Adrenal gland (tissue), 9 donors: ENCODE measurements at regions not wholly inside any gene's neighbourhood (a gene's known extent, or its start where the extent isn't known, plus 50 kb on each side); places are given as distances from the start of the nearest gene placed in this dataset.

ENCODE experiments used
- DNase-seq, 7 donors: peaks; one replicate each; pipeline ENCODE4 v3.0.0-alpha.2; 2019 to 2020
- H3K27ac ChIP-seq, 5 donors: fragments of 200-600 bp; sonication (generic) in 4 of 5; 1 replicate in 3 of 5; 2 replicates in 2 of 5; pipeline versions ENCODE4 v1.5.1 to v1.8.0; 2016 to 2020; ENCODE audit warnings: mild to moderate bottlenecking in 1 of 5
- H3K27me3 ChIP-seq: fragments of 200-600 bp; 2 replicates; pipeline ENCODE4 v1.8.0; 2021
- H3K36me3 ChIP-seq, 2 donors: fragments of 200-600 bp; replicated peaks in 1 of 2; 1 replicate in 1 of 2; 2 replicates in 1 of 2; pipeline versions ENCODE4 v1.5.1 to v1.8.0; 2018 to 2022
- H3K4me1 ChIP-seq, 2 donors: fragments of 200-600 bp; replicated peaks in 1 of 2; 1 replicate in 1 of 2; 2 replicates in 1 of 2; pipeline versions ENCODE4 v1.5.1 to v1.8.0; 2018 to 2021
- H3K4me3 ChIP-seq, 4 donors: fragments of 200-600 bp; sonication (generic) in 3 of 4; one replicate each; pipeline ENCODE4 v1.5.1; 2016 to 2018
- H3K9me3 ChIP-seq, 3 donors: fragments of 200-600 bp; sonication (generic) in 1 of 3; replicated peaks in 1 of 3; 1 replicate in 2 of 3; 2 replicates in 1 of 3; pipeline versions ENCODE4 v1.5.1 to v1.8.0; 2016 to 2021
- CTCF ChIP-seq, 6 experiments: fragments of 450-650 bp in 4 of 6; fragments of 200-600 bp in 2 of 6; sonication (generic) in 1 of 6; IDR thresholded peaks; 1 replicate in 5 of 6; 2 replicates in 1 of 6; pipeline versions ENCODE4 v1.5.1 to v1.8.0; 2016 to 2021; ENCODE audit warnings: antibody characterized with exemption in 6 of 6, mild to moderate bottlenecking in 2 of 6, moderate library complexity in 1 of 6
- POLR2A ChIP-seq, 2 donors: fragments of 450-650 bp; IDR thresholded peaks; one replicate each; pipeline ENCODE4 v1.6.1; 2017; ENCODE audit warnings: antibody characterized with exemption in 2 of 2, mild to moderate bottlenecking in 2 of 2, moderate library complexity in 1 of 2
- WGBS, 4 donors: extraction: QIAGEN DNeasy Blood & Tissue Kit in 2 of 4; methylation state at CpG; one replicate each; pipeline versions ENCODE4 v1.1.5 to v1.1.7; 2013 to 2017; 5-methylcytosine and 5-hydroxymethylcytosine counted together
- intact Hi-C, 2 donors: fragments of 100-400 bp; cut with DNase I; formaldehyde crosslinking; loops; one replicate each; pipeline versions ENCODE4 v1.14.1 to v1.15.0; 2022 to 2023
- donor health status: healthy with polysubstance abuse.
- donor health status: Bipolar disorder and iron deficiency.
- donor health status: DM: yes; HTN: yes; CAD: no.
- donor health status: DM: no; HTN: no; CAD: no.
- donor health status: DM: no; HTN: no; CAD: no.

GRCh38 chr6:25086500-25087091 lies 150.8 kb upstream of the RIPOR2 start:
- no peak for DNase-seq
- Histone ChIP-seq H3K4me1 (no peaks in the 10 kb centered on the region), H3K4me3 (no peak overlapping the region), H3K27ac (peak overlapping the region in 1 of 5 donors; percentile 65), H3K9me3 (no peaks in the 10 kb centered on the region), H3K27me3 (no peaks in the 10 kb centered on the region), H3K36me3 (peaks cover 0 to 14% of the 10 kb centered on the region in 2 donors)
- TF ChIP-seq CTCF (IDR thresholded peaks at IDR 0.05) (no peak), POLR2A (IDR thresholded peaks at IDR 0.05) (no peak)
- 80 to 87% (median 81%) methylated on average over 4 to 9 of the region's 9 CpGs for WGBS, 4 donors
- intact Hi-C loops, result no loop called here

GRCh38 chr6:25088513-25088912 lies 152.8 kb upstream of the RIPOR2 start:
- intact Hi-C loops, result no loop called here
- Histone ChIP-seq H3K36me3 (peaks cover 0 to 21% of the 10 kb centered on the region in 2 donors), H3K9me3 (no peaks in the 10 kb centered on the region), H3K4me3 (no peak overlapping the region), H3K27me3 (no peaks in the 10 kb centered on the region), H3K27ac (peak overlapping the region in 1 of 5 donors; percentile 38), H3K4me1 (no peaks in the 10 kb centered on the region)
- TF ChIP-seq CTCF (IDR thresholded peaks at IDR 0.05) (no peak), POLR2A (IDR thresholded peaks at IDR 0.05) (no peak)
- 68 to 77% (median 74%) methylated on average over 5 of the region's 5 CpGs for WGBS, 4 donors
- no peak for DNase-seq

DNA sequence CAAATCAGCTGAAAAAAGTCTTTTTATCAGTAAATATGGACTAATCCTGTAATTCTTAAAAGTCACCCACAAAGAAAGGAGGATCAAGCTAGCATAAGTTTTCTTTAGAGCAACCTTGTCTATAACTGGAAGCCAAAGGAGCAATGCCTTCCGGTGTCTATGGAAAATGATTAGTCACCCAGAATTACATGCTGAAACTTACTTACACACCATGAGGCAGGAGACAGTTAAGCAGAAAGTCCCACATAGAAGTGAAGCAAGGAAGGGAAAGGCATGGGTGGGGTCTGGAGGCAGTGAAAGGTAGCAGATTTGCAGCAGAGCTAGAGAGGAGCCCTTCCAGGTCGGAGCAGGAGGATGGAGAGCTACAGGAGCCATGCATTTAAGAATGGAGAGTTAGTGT lies 153.7 kb upstream of the RIPOR2 start:
- H3K4me1 ChIP-seq, result no peaks in the 10 kb centered on the region
- WGBS, 4 donors, result 56 to 85% (median 61%) methylated on average over 2 of the region's 2 CpGs
- H3K4me3 ChIP-seq, result no peak overlapping the region
- H3K36me3 ChIP-seq, result peaks cover 0 to 14% of the 10 kb centered on the region in 2 donors
- H3K27me3 ChIP-seq, result no peaks in the 10 kb centered on the region
- no peak for DNase-seq
- intact Hi-C loops, result no loop called here
- no peak overlapping the region for H3K27ac ChIP-seq
- TF ChIP-seq POLR2A (IDR thresholded peaks at IDR 0.05) (no peak), CTCF (IDR thresholded peaks at IDR 0.05) (no peak)
- no peaks in the 10 kb centered on the region for H3K9me3 ChIP-seq

- TF ChIP-seq CTCF (IDR thresholded peaks at IDR 0.05), result no peak
- TF ChIP-seq POLR2A (IDR thresholded peaks at IDR 0.05), result no peak
- H3K4me3 ChIP-seq, result no peak overlapping the region
- H3K27me3 ChIP-seq, result no peaks in the 10 kb centered on the region
- WGBS, 4 donors, result 66 to 90% (median 76%) methylated on average over 4 of the region's 4 CpGs
- no peak overlapping the region for H3K27ac ChIP-seq
- intact Hi-C loops, result no loop called here
- no peaks in the 10 kb centered on the region for H3K4me1 ChIP-seq
- DNase-seq, result peak in 2 of 7 donors; percentile 7 to 19
- H3K36me3 ChIP-seq, result peaks cover 0 to 14% of the 10 kb centered on the region in 2 donors
- H3K9me3 ChIP-seq, result no peaks in the 10 kb centered on the region
Observed at GRCh38 chr6:25094726-25095125, 159.0 kb upstream of the RIPOR2 start.
